Osteocyte (in vitro differentiated cells): ENCODE measurements at regions not wholly inside any gene's neighbourhood (a gene's known extent, or its start where the extent isn't known, plus 50 kb on each side); places are given as distances from the start of the nearest gene placed in this dataset.

Experiments
- DNase-seq: peaks from one replicate; pipeline ENCODE4 v3.0.0; 2021; ENCODE audit warnings: mixed read lengths; ENCODE audit not compliant: unreplicated experiment; ENCODE audit errors: extremely low spot score
- H3K27ac Mint-ChIP-seq: one replicate; pipeline ENCODE4 v1.8.0; 2021; ENCODE audit warnings: mild to moderate bottlenecking, mixed read lengths; ENCODE audit not compliant: unreplicated experiment
- H3K27me3 Mint-ChIP-seq: one replicate; pipeline ENCODE4 v1.8.0; 2021; ENCODE audit warnings: mixed read lengths; ENCODE audit not compliant: unreplicated experiment
- H3K36me3 Mint-ChIP-seq: one replicate; pipeline ENCODE4 v1.8.0; 2021; ENCODE audit warnings: mixed read lengths; ENCODE audit not compliant: unreplicated experiment
- H3K4me1 Mint-ChIP-seq: one replicate; pipeline ENCODE4 v1.8.0; 2021; ENCODE audit warnings: mixed read lengths; ENCODE audit not compliant: unreplicated experiment
- H3K4me3 Mint-ChIP-seq: one replicate; pipeline ENCODE4 v1.8.0; 2021; ENCODE audit warnings: mild to moderate bottlenecking, moderate library complexity, mixed read lengths; ENCODE audit not compliant: unreplicated experiment
- H3K9me3 Mint-ChIP-seq: one replicate; pipeline ENCODE4 v1.8.0; 2021; ENCODE audit warnings: mixed read lengths; ENCODE audit not compliant: unreplicated experiment
- TF ChIP-seq, protein P1 (sequence below): fragments of 200-600 bp; sonication (generic); IDR thresholded peaks from 2 replicates; pipeline ENCODE4 v1.5.0; 2021; ENCODE audit warnings: antibody characterized with exemption, mild to moderate bottlenecking, moderate library complexity

DNA sequence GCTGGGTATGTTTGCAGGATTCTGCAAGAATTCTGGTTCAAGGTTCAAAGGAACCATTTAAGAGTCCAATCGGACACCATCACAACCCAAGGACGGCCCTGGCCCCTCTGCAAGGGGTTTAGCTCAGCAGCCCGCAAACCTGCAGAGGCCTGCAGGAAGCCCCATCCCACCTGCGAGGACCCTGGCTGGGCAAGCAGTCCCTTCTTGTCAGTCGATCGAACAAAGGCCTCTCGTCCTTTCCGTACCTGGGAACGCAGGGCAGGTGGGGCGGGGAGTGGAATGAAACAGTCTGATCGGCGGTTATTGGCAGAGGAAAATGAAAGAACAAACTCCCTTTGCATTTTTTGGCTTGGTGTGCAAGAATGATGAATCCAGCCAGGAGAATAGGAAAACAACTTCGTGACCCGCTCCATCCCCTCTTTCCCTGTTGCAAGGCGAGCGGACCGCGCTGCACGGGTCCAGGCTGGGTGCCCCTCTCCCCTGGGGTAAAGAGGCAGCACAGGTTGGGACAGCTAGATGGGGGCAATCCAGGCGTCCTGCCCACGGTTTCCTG lies 73.7 kb downstream of the INSIG1 start:
- TF ChIP-seq, protein P1, sequence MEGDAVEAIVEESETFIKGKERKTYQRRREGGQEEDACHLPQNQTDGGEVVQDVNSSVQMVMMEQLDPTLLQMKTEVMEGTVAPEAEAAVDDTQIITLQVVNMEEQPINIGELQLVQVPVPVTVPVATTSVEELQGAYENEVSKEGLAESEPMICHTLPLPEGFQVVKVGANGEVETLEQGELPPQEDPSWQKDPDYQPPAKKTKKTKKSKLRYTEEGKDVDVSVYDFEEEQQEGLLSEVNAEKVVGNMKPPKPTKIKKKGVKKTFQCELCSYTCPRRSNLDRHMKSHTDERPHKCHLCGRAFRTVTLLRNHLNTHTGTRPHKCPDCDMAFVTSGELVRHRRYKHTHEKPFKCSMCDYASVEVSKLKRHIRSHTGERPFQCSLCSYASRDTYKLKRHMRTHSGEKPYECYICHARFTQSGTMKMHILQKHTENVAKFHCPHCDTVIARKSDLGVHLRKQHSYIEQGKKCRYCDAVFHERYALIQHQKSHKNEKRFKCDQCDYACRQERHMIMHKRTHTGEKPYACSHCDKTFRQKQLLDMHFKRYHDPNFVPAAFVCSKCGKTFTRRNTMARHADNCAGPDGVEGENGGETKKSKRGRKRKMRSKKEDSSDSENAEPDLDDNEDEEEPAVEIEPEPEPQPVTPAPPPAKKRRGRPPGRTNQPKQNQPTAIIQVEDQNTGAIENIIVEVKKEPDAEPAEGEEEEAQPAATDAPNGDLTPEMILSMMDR: no peak
- DNase-seq: no peak
- Mint-ChIP-seq H3K27ac (no peak overlapping the region), H3K9me3 (no peaks in the 10 kb centered on the region), H3K4me1 (peaks cover 21% of the 10 kb centered on the region), H3K27me3 (peaks cover 61% of the 10 kb centered on the region), H3K36me3 (peaks cover 3% of the 10 kb centered on the region), H3K4me3 (no peak overlapping the region)

DNA sequence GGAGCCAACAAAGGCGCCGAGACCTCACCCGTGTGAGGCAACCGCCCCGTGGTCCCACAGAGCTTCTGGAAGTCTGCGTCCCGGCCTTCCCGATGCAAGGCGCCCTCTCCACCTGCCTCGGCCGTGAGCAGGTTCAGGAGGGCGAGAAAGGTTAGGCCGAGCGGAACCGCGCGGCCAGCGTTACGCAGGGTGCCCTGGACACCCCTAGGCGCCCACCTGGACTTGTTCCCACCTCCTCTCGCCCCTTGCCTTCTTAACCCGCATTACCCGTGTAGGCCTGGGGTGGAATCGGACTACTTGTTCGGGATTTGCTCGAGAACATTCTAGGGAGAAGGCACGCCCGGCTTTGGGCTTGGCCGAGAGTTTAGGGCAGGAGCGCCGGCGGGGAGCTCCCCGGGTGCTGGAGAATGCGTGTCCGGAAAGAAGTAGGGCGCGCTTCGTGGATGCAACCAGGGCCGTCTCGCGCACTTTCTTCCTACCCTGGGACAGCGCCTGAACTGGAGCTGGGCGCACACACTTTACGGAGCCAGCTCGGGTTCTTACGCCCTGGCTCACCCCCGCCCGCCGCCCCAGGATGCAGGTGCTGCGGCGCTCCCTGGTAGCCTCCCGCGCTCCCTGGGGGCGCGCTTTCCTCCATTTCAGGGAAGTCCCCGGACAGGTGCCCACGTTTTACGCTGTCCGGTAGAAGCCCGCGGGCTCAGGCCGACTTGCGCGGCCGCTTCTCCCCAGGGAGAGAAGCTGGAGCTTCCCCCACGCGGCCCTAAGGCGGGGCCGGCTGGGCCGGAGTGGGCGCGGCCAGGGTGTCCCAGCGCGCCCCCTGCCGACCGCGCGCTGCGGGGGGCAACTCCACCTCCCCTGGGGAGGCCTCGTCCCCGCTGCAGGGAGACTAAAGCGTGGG lies 74.5 kb downstream of the INSIG1 start:
- DNase-seq: no peak
- TF ChIP-seq, protein P1: peak; percentile 39
- Mint-ChIP-seq H3K27ac (no peak overlapping the region), H3K4me1 (peaks cover 21% of the 10 kb centered on the region), H3K4me3 (no peak overlapping the region), H3K9me3 (no peaks in the 10 kb centered on the region), H3K36me3 (peaks cover 3% of the 10 kb centered on the region), H3K27me3 (peaks cover 68% of the 10 kb centered on the region)

DNA sequence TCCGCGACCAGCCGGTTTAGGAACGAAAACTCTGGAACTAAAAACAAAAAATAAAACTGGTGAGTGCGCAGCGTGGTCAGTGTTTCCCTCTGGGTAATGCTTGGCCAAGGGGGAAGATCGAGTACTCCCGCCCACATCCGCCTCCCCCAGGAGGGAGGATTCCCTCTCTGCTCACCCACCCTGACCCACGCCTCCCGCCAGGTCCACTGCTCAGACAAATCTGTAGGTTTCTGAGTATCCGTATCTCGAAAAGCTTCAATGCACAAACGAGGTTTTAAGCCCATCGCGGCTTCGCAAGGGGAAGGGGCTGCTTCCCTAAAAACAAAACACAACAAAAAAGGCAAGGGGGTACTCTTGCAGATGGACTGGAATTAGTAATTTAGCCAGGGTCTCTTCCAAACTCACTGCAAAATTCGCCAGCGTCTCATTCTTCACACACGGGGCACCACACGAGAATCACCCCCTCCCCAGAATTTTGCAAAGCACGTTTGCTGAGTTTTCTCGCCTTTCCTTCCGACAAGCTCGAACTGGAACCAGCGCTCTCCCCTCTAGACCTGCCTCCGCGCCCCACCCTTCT lies 75.2 kb downstream of the INSIG1 start:
- peak overlapping the region; percentile 75 for H3K4me3 Mint-ChIP-seq
- DNase-seq: no peak
- H3K27me3 Mint-ChIP-seq: peaks cover 75% of the 10 kb centered on the region
- H3K36me3 Mint-ChIP-seq: peaks cover 3% of the 10 kb centered on the region
- TF ChIP-seq, protein P1: peak; percentile 1
- H3K4me1 Mint-ChIP-seq: peaks cover 26% of the 10 kb centered on the region
- H3K27ac Mint-ChIP-seq: no peak overlapping the region
- H3K9me3 Mint-ChIP-seq: no peaks in the 10 kb centered on the region

DNA sequence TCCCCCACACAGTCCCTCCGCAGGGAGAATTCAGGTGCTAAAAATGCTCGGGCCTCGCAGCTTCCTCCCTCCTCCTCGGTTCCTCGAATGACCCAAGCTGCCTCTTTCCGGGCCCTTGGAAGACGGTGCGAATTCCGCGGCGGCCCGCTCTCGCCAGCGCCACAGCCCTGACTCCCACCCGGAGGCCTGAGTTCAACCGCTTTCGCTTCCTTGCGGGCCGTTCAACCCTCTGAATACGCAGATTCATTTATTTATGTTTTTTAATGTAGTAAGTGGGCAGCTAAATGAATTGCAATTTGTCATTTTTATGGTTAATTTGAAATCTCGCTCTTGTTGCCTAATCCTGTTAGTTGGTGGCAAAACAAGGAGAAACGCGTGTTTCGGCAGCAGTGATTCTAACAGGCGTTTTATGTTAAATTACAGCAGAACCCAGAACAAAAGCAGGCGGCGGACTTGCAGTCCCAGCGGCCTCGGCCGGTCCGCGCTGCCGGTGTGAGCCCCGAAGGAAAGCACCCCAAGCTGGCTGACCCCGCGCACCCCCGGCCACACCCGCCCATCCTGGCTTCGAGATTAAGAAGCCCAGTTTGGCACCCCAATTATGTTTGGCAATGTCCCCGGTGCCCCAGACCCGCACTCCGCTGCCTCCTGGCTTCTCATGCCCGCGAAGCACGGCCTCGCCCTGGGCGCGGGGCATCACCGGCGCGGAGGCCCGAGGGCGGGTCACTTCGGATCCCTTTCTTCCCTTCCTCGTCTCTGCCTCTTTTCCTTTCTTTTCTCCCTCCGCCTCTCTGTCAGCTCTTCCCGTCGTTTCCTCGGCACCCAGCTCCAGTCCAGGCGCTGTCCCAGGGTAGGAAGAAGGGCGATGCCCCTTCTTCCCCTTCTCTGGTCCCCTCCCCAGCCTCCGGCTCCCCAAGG lies 75.9 kb downstream of the INSIG1 start:
- H3K27me3 Mint-ChIP-seq: peaks cover 81% of the 10 kb centered on the region
- no peaks in the 10 kb centered on the region for H3K9me3 Mint-ChIP-seq
- H3K4me3 Mint-ChIP-seq: peak overlapping the region; percentile 75
- peaks cover 3% of the 10 kb centered on the region for H3K36me3 Mint-ChIP-seq
- H3K27ac Mint-ChIP-seq: no peak overlapping the region
- peaks cover 28% of the 10 kb centered on the region for H3K4me1 Mint-ChIP-seq
- no peak for DNase-seq
- TF ChIP-seq, protein P1: no peak
